HUES48 (cell line): ENCODE measurements at regions not wholly inside any gene's neighbourhood (a gene's known extent, or its start where the extent isn't known, plus 50 kb on each side); places are given as distances from the start of the nearest gene placed in this dataset.
A peak's percentile ranks its signal among the peaks of the same experiment; 100 is the strongest.
"Not testable (repeated sequence)": the region's sequence is repeated elsewhere in the genome, so short reads cannot be mapped to it uniquely, and the experiment has no call there.

Experiments used
- H3K27ac ChIP-seq: one replicate; pipeline ENCODE4 v1.7.0; 2013; ENCODE audit warnings: low read depth, low read length, inconsistent platforms
- H3K27me3 ChIP-seq: 2 replicates; pipeline ENCODE4 v1.6.1; 2013; ENCODE audit warnings: mild to moderate bottlenecking, low read length; ENCODE audit not compliant: control insufficient read depth, insufficient read depth
- H3K36me3 ChIP-seq: 2 replicates; pipeline ENCODE4 v1.6.1; 2013; ENCODE audit warnings: low read length; ENCODE audit not compliant: control insufficient read depth, insufficient read depth
- H3K4me1 ChIP-seq: 2 replicates; pipeline ENCODE4 v1.6.1; 2013; ENCODE audit warnings: mild to moderate bottlenecking, low read length; ENCODE audit not compliant: control insufficient read depth, insufficient read depth
- H3K4me3 ChIP-seq: 2 replicates; pipeline ENCODE4 v1.5.1; 2013; ENCODE audit warnings: mild to moderate bottlenecking, low read depth, low read length
- H3K9ac ChIP-seq: 2 replicates; pipeline ENCODE4 v1.6.1; 2013; ENCODE audit warnings: mild to moderate bottlenecking, low read depth, low read length, moderate library complexity
- H3K9me3 ChIP-seq: 2 replicates; pipeline ENCODE4 v1.6.1; 2013; ENCODE audit warnings: low read length; ENCODE audit not compliant: control insufficient read depth, insufficient read depth

DNA sequence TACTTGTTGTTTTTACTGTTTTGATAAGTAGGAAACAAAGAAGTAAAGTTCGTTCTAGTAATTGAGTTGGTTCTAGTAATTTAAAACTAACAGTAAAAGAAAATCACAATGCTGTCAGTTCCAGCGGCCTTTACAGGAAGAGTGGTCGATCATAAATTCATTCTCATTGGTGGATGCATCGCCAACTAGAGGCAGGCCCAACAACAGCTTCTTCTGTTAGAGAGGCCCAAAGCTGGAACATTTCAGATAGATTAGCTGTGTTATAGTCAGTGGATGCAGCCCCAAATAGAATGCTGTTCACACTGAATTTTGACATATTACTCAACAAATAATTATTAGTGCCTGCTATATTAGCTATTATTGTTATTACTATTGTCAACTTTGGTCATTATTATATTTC, 80.8 kb downstream of the ARRDC3 start:
- Histone ChIP-seq H3K4me1 (no peaks in the 10 kb centered on the region), H3K9ac (no peak overlapping the region), H3K4me3 (no peak overlapping the region), H3K36me3 (no peaks in the 10 kb centered on the region), H3K27ac (no peak overlapping the region), H3K9me3 (no peaks in the 10 kb centered on the region), H3K27me3 (no peaks in the 10 kb centered on the region)

GRCh38 chr5:91301106-91301846, 81.8 kb downstream of the ARRDC3 start:
- H3K9me3 ChIP-seq: no peaks in the 10 kb centered on the region

DNA sequence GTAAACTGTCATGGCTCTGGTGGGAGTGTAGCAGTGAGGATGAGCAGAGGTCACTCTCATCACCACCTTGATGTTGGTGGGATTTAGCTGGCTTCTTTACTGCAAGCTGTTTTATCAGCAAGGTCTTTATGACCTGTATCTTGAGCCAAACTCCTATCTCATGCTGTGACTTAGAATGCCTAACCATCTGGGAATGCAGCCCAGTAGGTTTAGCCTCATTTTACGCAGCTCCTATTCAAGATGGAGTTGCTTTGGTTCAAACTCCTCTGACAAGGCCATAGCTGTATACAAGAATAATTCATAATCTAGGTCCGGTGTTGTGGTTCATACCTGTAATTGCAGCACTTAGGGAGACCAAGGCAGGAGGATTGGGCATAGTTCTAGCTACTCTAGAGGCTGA, 85.1 kb downstream of the ARRDC3 start:
- Histone ChIP-seq H3K4me1 (peaks cover 1% of the 10 kb centered on the region), H3K9me3 (no peaks in the 10 kb centered on the region), H3K36me3 (no peaks in the 10 kb centered on the region)

More at GRCh38 chr5:91301106-91301846, 81.8 kb downstream of the ARRDC3 start:
- H3K36me3 ChIP-seq: no peaks in the 10 kb centered on the region
- no peaks in the 10 kb centered on the region for H3K4me1 ChIP-seq
- no peak overlapping the region for H3K9ac ChIP-seq
- H3K27me3 ChIP-seq: no peaks in the 10 kb centered on the region
- H3K27ac ChIP-seq: no peak overlapping the region
- no peak overlapping the region for H3K4me3 ChIP-seq

DNA sequence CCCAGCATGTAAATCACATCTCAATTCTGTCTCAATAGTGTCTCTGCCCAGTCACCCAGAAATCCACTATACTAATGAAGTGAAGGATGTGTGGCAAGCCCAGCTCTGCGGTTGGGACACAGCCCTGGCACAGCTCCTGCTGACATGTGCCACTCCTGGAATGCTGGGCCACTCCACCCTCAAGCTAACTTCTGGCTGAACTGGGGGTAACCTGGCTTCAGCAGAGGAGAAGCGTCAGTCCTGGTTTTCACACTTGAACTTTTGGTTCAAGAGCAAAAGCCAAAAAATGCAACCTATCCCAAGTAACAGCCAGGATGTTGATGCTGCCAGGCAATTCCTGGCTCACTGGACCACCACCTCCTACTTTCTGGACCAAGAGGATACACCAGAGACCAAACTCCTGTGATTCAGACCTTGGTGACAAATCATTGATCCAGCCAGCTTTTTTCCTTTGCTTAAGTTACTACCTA, 86.4 kb downstream of the ARRDC3 start:
- H3K9me3 ChIP-seq: no peaks in the 10 kb centered on the region
- H3K27me3 ChIP-seq: no peaks in the 10 kb centered on the region
- H3K4me3 ChIP-seq: no peak overlapping the region
- peaks cover 12% of the 10 kb centered on the region for H3K4me1 ChIP-seq
- no peak overlapping the region for H3K9ac ChIP-seq
- H3K36me3 ChIP-seq: no peaks in the 10 kb centered on the region
- H3K27ac ChIP-seq: no peak overlapping the region

More for the DNA sequence above, 85.1 kb downstream of the ARRDC3 start:
- no peak overlapping the region for H3K27ac ChIP-seq
- H3K9ac ChIP-seq: no peak overlapping the region
- no peak overlapping the region for H3K4me3 ChIP-seq
- H3K27me3 ChIP-seq: no peaks in the 10 kb centered on the region

- not testable (repeated sequence) for H3K27me3 ChIP-seq, H3K27ac ChIP-seq, H3K36me3 ChIP-seq, H3K9ac ChIP-seq, H3K4me3 ChIP-seq, H3K9me3 ChIP-seq
- H3K4me1 ChIP-seq: peaks cover 12% of the 10 kb centered on the region
Observed at GRCh38 chr5:91296102-91296501, 87.0 kb downstream of the ARRDC3 start.

DNA sequence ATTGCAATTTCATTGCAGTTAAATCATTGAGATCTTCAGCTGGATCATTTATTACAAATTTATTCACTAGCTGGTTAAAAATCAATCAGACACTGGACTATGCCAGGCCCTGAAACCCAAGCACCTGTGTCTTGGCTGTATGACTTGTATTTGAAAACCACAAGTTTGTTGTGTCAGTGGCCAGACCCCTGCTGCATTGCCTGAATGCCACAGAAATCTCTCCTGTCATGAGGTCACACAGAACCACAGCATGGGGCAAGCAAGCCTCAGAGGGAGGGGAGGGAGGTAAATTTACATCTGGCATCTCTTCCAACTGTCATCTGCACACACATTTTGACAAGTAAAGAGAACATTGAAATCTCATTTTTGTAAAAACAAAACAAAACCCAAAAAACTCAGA, 90.0 kb downstream of the ARRDC3 start:
- Histone ChIP-seq H3K9ac (no peak overlapping the region), H3K27me3 (no peaks in the 10 kb centered on the region), H3K27ac (peak overlapping the region; percentile 53)

GRCh38 chr5:91291628-91292569, 91.2 kb downstream of the ARRDC3 start:
- H3K4me1 ChIP-seq: peaks cover 12% of the 10 kb centered on the region

More for the DNA sequence above, 90.0 kb downstream of the ARRDC3 start:
- H3K36me3 ChIP-seq: no peaks in the 10 kb centered on the region
- H3K4me1 ChIP-seq: peaks cover 12% of the 10 kb centered on the region
- no peak overlapping the region for H3K4me3 ChIP-seq
- H3K9me3 ChIP-seq: no peaks in the 10 kb centered on the region

DNA sequence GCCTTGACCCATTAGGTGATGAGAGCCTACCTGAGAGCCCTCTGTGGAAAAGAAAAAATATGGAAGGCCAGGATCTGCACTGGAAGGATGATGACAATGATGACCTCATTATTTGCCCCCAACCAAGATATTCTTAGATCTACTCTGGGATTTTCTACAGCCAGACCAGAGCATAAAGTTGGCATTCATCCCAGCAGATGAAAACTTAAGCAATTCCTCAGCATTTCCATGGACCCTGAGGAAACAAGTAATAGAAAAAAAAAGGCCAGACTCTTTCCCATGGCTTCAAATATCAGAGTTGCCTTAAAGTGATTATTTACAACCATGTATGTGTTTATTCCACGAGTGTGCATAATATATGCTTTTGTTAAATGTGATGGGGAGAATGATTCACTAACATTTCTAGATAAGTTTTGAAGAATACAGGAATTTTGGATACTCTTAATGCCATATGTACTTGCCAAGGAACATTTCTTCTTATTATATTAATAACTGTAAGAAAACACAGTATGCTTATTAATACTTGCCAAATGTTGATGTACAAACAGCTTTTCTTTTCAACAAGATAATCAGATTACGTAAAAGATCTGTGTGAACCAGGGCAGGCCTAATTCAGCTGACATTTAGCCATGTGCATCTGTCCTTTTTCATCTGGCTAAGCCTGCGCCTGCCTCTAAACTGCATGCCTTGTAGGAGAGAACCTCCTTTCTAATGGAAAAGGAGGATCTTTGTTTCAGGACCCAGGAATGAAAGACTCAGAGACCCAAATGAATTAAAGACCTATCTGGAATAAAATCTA, 94.8 kb downstream of the ARRDC3 start:
- Histone ChIP-seq H3K9ac (no peak overlapping the region), H3K4me1 (peaks cover 12% of the 10 kb centered on the region), H3K27me3 (no peaks in the 10 kb centered on the region), H3K36me3 (no peaks in the 10 kb centered on the region), H3K4me3 (no peak overlapping the region), H3K9me3 (no peaks in the 10 kb centered on the region), H3K27ac (no peak overlapping the region)

More at GRCh38 chr5:91291628-91292569, 91.2 kb downstream of the ARRDC3 start:
- no peaks in the 10 kb centered on the region for H3K27me3 ChIP-seq
- no peaks in the 10 kb centered on the region for H3K36me3 ChIP-seq
- H3K9ac ChIP-seq: no peak overlapping the region
- no peak overlapping the region for H3K4me3 ChIP-seq
- no peak overlapping the region for H3K27ac ChIP-seq
- H3K9me3 ChIP-seq: no peaks in the 10 kb centered on the region

DNA sequence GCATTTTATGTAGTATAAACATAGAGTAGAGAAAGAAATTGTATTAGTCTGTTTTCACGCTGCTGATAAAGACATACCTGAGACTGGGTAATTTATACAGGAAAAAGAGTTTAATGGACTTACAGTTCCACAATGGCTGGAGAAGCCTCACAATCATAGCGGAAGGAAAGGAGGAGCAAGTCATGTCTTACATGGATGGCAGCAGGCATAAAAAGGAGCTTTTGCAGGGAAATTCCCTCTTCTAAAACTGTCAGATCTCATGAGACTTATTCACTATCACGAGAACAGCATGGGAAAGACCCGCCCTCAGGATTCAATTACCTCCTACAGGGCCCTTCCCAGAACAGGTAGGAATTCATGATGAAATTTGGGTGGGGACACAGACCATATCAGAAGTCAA, 98.1 kb downstream of the ARRDC3 start:
- peaks cover 14% of the 10 kb centered on the region for H3K27me3 ChIP-seq
- H3K4me1 ChIP-seq, H3K27ac ChIP-seq, H3K9ac ChIP-seq, H3K4me3 ChIP-seq, H3K9me3 ChIP-seq, H3K36me3 ChIP-seq: not testable (repeated sequence)

DNA sequence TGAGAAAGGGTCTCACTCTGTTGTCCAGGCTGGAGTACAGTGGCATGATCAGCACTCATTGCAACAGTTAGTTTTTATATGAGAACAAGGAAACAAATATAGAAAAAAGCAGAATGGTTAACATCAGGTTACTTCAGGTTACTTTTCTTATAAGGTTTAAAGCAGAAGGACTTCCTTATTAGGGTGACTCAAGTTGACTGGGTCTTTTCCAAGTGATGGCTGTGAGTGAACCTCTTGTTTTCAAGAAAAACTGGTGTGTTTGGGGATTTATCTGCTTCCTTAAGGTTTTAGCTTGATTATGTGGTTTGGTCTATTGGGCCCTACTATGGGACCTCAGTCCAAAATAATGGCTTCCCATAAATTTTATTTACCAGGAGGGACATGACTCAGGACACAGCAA, 99.2 kb downstream of the ARRDC3 start:
- Histone ChIP-seq H3K9ac (no peak overlapping the region), H3K27ac (no peak overlapping the region), H3K27me3 (peaks cover 14% of the 10 kb centered on the region), H3K9me3 (no peaks in the 10 kb centered on the region), H3K4me1 (peaks cover 5% of the 10 kb centered on the region; the same call in 1 of the 2 replicates), H3K4me3 (no peak overlapping the region), H3K36me3 (no peaks in the 10 kb centered on the region)
